ENCODE measurements at regions not wholly inside any gene's neighbourhood (a gene's known extent, or its start where the extent isn't known, plus 50 kb on each side); places are given as distances from the start of the nearest gene placed in this dataset.

GRCh38 chr21:32216293-32216692 lies 62.6 kb downstream of the MIS18A start:
- peaks cover 2% of the 10 kb centered on the region for H3K36me3 Mint-ChIP-seq (ENCODE audit: insufficient read depth)
- no peak for DNase-seq (ENCODE audit: low spot score, unreplicated experiment)
- no peaks in the 10 kb centered on the region for H3K4me1 Mint-ChIP-seq (ENCODE audit: low read depth)

DNA sequence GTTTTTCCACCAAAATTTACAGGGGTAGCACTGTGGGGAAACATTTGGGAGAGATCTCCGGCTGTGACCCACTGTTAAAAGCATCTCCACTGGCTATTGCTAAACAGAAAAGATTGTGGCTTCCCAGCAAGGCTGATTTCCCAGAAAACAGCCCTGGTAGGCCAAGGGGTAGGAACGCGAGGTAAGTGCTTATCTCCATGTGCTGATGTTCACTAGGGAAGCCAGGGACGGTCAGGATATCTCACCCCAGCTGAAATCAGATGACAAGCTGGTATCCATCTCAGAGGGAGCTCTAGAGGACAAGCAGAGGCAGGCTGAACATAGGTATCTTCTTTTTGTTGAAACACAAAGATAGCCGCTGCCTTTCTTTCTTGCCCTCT lies 63.6 kb downstream of the MIS18A start:
- H3K27ac Mint-ChIP-seq: no peak overlapping the region
- H3K4me3 Mint-ChIP-seq (ENCODE audit: low read depth): no peak overlapping the region
- TF ChIP-seq, protein P1, sequence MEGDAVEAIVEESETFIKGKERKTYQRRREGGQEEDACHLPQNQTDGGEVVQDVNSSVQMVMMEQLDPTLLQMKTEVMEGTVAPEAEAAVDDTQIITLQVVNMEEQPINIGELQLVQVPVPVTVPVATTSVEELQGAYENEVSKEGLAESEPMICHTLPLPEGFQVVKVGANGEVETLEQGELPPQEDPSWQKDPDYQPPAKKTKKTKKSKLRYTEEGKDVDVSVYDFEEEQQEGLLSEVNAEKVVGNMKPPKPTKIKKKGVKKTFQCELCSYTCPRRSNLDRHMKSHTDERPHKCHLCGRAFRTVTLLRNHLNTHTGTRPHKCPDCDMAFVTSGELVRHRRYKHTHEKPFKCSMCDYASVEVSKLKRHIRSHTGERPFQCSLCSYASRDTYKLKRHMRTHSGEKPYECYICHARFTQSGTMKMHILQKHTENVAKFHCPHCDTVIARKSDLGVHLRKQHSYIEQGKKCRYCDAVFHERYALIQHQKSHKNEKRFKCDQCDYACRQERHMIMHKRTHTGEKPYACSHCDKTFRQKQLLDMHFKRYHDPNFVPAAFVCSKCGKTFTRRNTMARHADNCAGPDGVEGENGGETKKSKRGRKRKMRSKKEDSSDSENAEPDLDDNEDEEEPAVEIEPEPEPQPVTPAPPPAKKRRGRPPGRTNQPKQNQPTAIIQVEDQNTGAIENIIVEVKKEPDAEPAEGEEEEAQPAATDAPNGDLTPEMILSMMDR (IDR thresholded peaks at IDR 0.05; ENCODE audit: unreplicated experiment): no peak
- no peak for DNase-seq (ENCODE audit: low spot score, unreplicated experiment)
- H3K27me3 Mint-ChIP-seq: no peaks in the 10 kb centered on the region
- H3K9me3 Mint-ChIP-seq (ENCODE audit: low read depth): peaks cover 6% of the 10 kb centered on the region
- no peaks in the 10 kb centered on the region for H3K4me1 Mint-ChIP-seq (ENCODE audit: low read depth)
- no peaks in the 10 kb centered on the region for H3K36me3 Mint-ChIP-seq (ENCODE audit: insufficient read depth)

More at GRCh38 chr21:32216293-32216692, 62.6 kb downstream of the MIS18A start:
- Mint-ChIP-seq H3K27me3 (peaks cover 3% of the 10 kb centered on the region), H3K27ac (no peak overlapping the region), H3K9me3 (ENCODE audit: low read depth) (peaks cover 12% of the 10 kb centered on the region), H3K4me3 (ENCODE audit: low read depth) (no peak overlapping the region)
- TF ChIP-seq, protein P1 (IDR thresholded peaks at IDR 0.05; ENCODE audit: unreplicated experiment): no peak

DNA sequence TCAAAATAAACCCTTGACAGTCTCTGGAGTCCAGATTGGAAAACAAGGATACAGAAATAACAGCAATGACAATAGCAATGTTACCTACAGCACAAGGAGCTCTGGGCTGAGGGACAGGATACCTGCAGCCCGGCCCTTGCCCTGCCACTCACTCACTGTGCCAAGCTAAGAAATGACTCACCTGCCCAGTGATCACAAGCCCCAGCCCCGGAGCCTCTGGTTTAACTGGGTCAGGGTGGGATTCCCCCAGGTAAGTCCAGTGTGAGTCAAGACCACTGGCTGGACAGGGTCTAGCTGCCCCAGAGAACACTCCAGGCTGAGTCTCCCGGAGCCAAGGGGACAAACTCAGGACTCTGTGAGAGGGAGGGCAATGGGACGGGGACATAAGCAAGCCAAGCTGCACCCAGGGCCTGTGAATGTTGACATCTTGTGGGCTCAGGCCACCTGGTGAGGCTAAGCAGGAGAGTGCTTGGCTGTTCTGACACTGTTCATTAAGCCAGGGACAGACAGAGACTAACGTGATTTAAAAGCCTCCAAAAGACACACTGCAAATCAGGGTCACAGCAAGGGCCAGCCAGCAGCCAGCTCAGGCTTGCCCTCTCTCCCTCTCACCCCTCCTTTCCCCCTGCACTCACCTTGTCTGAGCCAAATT lies 64.1 kb downstream of the MIS18A start:
- TF ChIP-seq, protein P1 (IDR thresholded peaks at IDR 0.05; ENCODE audit: unreplicated experiment): no peak
- Mint-ChIP-seq H3K27ac (no peak overlapping the region), H3K36me3 (ENCODE audit: insufficient read depth) (no peaks in the 10 kb centered on the region), H3K27me3 (no peaks in the 10 kb centered on the region), H3K9me3 (ENCODE audit: low read depth) (peaks cover 6% of the 10 kb centered on the region), H3K4me3 (ENCODE audit: low read depth) (no peak overlapping the region), H3K4me1 (ENCODE audit: low read depth) (no peaks in the 10 kb centered on the region)
- no peak for DNase-seq (ENCODE audit: low spot score, unreplicated experiment)

GRCh38 chr21:32212116-32212515 lies 66.7 kb downstream of the MIS18A start:
- no peak overlapping the region for H3K27ac Mint-ChIP-seq
- H3K27me3 Mint-ChIP-seq: no peaks in the 10 kb centered on the region
- peaks cover under 1% of the 10 kb centered on the region for H3K9me3 Mint-ChIP-seq (ENCODE audit: low read depth)
- DNase-seq (ENCODE audit: low spot score, unreplicated experiment): no peak
- no peaks in the 10 kb centered on the region for H3K36me3 Mint-ChIP-seq (ENCODE audit: insufficient read depth)
- H3K4me3 Mint-ChIP-seq (ENCODE audit: low read depth): no peak overlapping the region
- TF ChIP-seq, protein P1 (IDR thresholded peaks at IDR 0.05; ENCODE audit: unreplicated experiment): no peak
- H3K4me1 Mint-ChIP-seq (ENCODE audit: low read depth): no peaks in the 10 kb centered on the region

DNA sequence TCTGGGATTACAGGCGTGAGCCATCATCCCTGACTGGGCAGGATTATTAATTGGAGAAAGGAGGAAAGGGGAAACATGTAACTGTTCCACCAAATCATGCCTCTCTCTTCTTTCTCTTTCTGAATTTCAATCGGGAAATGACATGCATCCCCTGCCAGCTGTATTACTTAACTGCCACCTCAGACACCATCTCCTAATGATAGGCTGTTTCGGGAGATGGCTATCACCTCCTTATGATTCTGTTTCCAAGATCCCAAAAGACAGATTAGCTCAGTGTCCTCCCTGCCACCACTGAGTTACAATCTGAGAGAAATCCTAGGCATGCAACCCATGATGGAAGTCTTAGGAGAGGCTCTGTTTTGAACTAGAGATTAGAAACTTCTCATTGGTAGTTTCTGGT lies 67.5 kb downstream of the MIS18A start:
- Mint-ChIP-seq H3K4me3 (ENCODE audit: low read depth) (no peak overlapping the region), H3K36me3 (ENCODE audit: insufficient read depth) (no peaks in the 10 kb centered on the region), H3K27ac (no peak overlapping the region), H3K4me1 (ENCODE audit: low read depth) (no peaks in the 10 kb centered on the region), H3K9me3 (ENCODE audit: low read depth) (no peaks in the 10 kb centered on the region), H3K27me3 (no peaks in the 10 kb centered on the region)
- TF ChIP-seq, protein P1 (IDR thresholded peaks at IDR 0.05; ENCODE audit: unreplicated experiment): no peak
- no peak for DNase-seq (ENCODE audit: low spot score, unreplicated experiment)
